ENCODE measurements at regions not wholly inside any gene's neighbourhood (a gene's known extent, or its start where the extent isn't known, plus 50 kb on each side); places are given as distances from the start of the nearest gene placed in this dataset.

- DNase-seq (ENCODE audit: low read depth) = no peak
Observed at GRCh38 chr22:48456449-48456848, 1371.2 kb downstream of the BRD1 start.

GRCh38 chr22:48453751-48454485 lies 1373.8 kb downstream of the BRD1 start:
- DNase-seq (ENCODE audit: low read depth) = no peak

- DNase-seq (ENCODE audit: low read depth) = no peak
Observed at GRCh38 chr22:48453171-48453570, 1374.5 kb downstream of the BRD1 start.

- DNase-seq (ENCODE audit: low read depth) = no peak
Observed at GRCh38 chr22:48452766-48453165, 1374.9 kb downstream of the BRD1 start.

- DNase-seq (ENCODE audit: low read depth) = no peak
Observed at GRCh38 chr22:48451891-48452290, 1375.8 kb downstream of the BRD1 start.

- DNase-seq (ENCODE audit: low read depth) = no peak
Observed at GRCh38 chr22:48450188-48450825, 1377.4 kb downstream of the BRD1 start.

- no peak for DNase-seq (ENCODE audit: low read depth)
Observed at GRCh38 chr22:48449466-48450187, 1378.0 kb downstream of the BRD1 start.

- DNase-seq (ENCODE audit: low read depth) = no peak
Observed at GRCh38 chr22:48448821-48449220, 1378.9 kb downstream of the BRD1 start.

GRCh38 chr22:48445113-48445827 lies 1382.4 kb downstream of the BRD1 start:
- peak; percentile 79 for DNase-seq (ENCODE audit: low read depth)

- peak; percentile 75 for DNase-seq (ENCODE audit: low read depth)
Observed at GRCh38 chr22:48444320-48445112, 1383.2 kb downstream of the BRD1 start.

- DNase-seq (ENCODE audit: low read depth) = no peak
Observed at GRCh38 chr22:48443680-48444079, 1384.0 kb downstream of the BRD1 start.

GRCh38 chr22:48442663-48443062 lies 1385.0 kb downstream of the BRD1 start:
- no peak for DNase-seq (ENCODE audit: low read depth)

- no peak for DNase-seq (ENCODE audit: low read depth)
Observed at GRCh38 chr22:48441553-48441850, 1386.2 kb downstream of the BRD1 start.

GRCh38 chr22:48440673-48441552 lies 1386.8 kb downstream of the BRD1 start:
- DNase-seq (ENCODE audit: low read depth) = no peak

GRCh38 chr22:48440176-48440575 lies 1387.5 kb downstream of the BRD1 start:
- no peak for DNase-seq (ENCODE audit: low read depth)

- DNase-seq (ENCODE audit: low read depth) = no peak
Observed at GRCh38 chr22:48439560-48440135, 1388.0 kb downstream of the BRD1 start.

- peak; percentile 46 for DNase-seq (ENCODE audit: low read depth)
Observed at GRCh38 chr22:48438800-48439559, 1388.7 kb downstream of the BRD1 start.

- DNase-seq (ENCODE audit: low read depth) = no peak
Observed at GRCh38 chr22:48438096-48438495, 1389.6 kb downstream of the BRD1 start.

GRCh38 chr22:48436201-48436931 lies 1391.3 kb downstream of the BRD1 start:
- DNase-seq (ENCODE audit: low read depth) = no peak
